ENCODE measurements at regions not wholly inside any gene's neighbourhood (a gene's known extent, or its start where the extent isn't known, plus 50 kb on each side); places are given as distances from the start of the nearest gene placed in this dataset.

GRCh38 chr1:37166005-37166404, 131.7 kb upstream of the GRIK3 start:
- POLR2A ChIA-PET = no interaction called here
- H3K4me1 ChIP-seq (ENCODE audit: control insufficient read depth in 1 of 2, insufficient read depth in 2 of 2, low read depth in 1 of 2, low read length in 1 of 2) = no peaks in the 10 kb centered on the region

GRCh38 chr1:37167479-37167878, 133.2 kb upstream of the GRIK3 start:
- Histone ChIP-seq H3K4me2 (no peak overlapping the region), H3K27ac (ENCODE audit: low read depth in 2 of 2, low read length in 1 of 2) (no peak overlapping the region), H4K20me1 (ENCODE audit: insufficient read depth) (no peaks in the 10 kb centered on the region), H3F3A (replicated peaks; ENCODE audit: insufficient read depth) (no peaks in the 10 kb centered on the region), H2AFZ (ENCODE audit: low read depth) (no peak overlapping the region), H3K9ac (no peak overlapping the region), H3K36me3 (replicated peaks in 1 of 2; ENCODE audit: control insufficient read depth in 1 of 2, insufficient read depth in 2 of 2, low read length in 1 of 2) (no peaks in the 10 kb centered on the region), H3K4me3 (ENCODE audit: low read depth in 2 of 2, low read length in 1 of 2) (no peak overlapping the region), H3K27me3 (ENCODE audit: insufficient read depth) (no peaks in the 10 kb centered on the region), H3K9me3 (0 out of 2 replicates have a peak, but pooled peaks cover 5% of the 10 kb centered on the region), H3K4me1 (ENCODE audit: control insufficient read depth in 1 of 2, insufficient read depth in 2 of 2, low read depth in 1 of 2, low read length in 1 of 2) (no peaks in the 10 kb centered on the region), H3K9me2 (no peaks in the 10 kb centered on the region), H3K79me2 (ENCODE audit: insufficient read depth) (no peaks in the 10 kb centered on the region)
- POLR2A ChIA-PET = no interaction called here
- no peak for DNase-seq
- CTCF ChIA-PET = interaction anchor here (1.1 kb wide), 1 partner anchor 8 kb away, joined by 3 read pairs; no protein-coding TSS in a partner anchor
- WGBS (ENCODE audit: low lambda C conversion rate) = 17% methylated on average over 1 of the region's 1 CpG
- TF ChIP-seq FOXJ3 (CRISPR knock-in tag; IDR thresholded peaks at IDR 0.05) (no peak), ZBTB33 (IDR thresholded peaks at IDR 0.05; ENCODE audit: borderline replicate concordance, low read depth) (no peak), FOSL2 (IDR thresholded peaks at IDR 0.05; ENCODE audit: borderline replicate concordance, low read depth) (no peak), IRF3 (IDR thresholded peaks at IDR 0.05; ENCODE audit: low read depth, low read length) (no peak), RFX5 (IDR thresholded peaks at IDR 0.05; ENCODE audit: low read length) (no peak), REST (IDR thresholded peaks at IDR 0.05; ENCODE audit: low read depth, low read length) (no peak), SIN3A (IDR thresholded peaks at IDR 0.05; ENCODE audit: borderline replicate concordance, low read depth, low read length) (no peak), MXI1 (IDR thresholded peaks at IDR 0.05; ENCODE audit: low read depth, low read length) (no peak), TAF1 (IDR thresholded peaks at IDR 0.05; ENCODE audit: borderline replicate concordance, low read depth, low read length) (no peak), EZH2phosphoT487 (IDR thresholded peaks at IDR 0.05; ENCODE audit: borderline replicate concordance, low read depth) (no peak), POLR2AphosphoS5 (IDR thresholded peaks at IDR 0.05; ENCODE audit: low read depth, low read length) (no peak), MAX (IDR thresholded peaks at IDR 0.05; ENCODE audit: low read depth) (no peak)

More at GRCh38 chr1:37166005-37166404, 131.7 kb upstream of the GRIK3 start:
- Histone ChIP-seq H3K9ac (no peak overlapping the region), H3K27ac (ENCODE audit: low read depth in 2 of 2, low read length in 1 of 2) (no peak overlapping the region), H3K4me3 (ENCODE audit: low read depth in 2 of 2, low read length in 1 of 2) (no peak overlapping the region), H3K9me3 (0 out of 2 replicates have a peak, but pooled peaks cover 9% of the 10 kb centered on the region), H3K27me3 (ENCODE audit: insufficient read depth) (no peaks in the 10 kb centered on the region), H3K4me2 (no peak overlapping the region), H3K9me2 (no peaks in the 10 kb centered on the region), H2AFZ (ENCODE audit: low read depth) (no peak overlapping the region), H4K20me1 (ENCODE audit: insufficient read depth) (no peaks in the 10 kb centered on the region), H3K79me2 (ENCODE audit: insufficient read depth) (no peaks in the 10 kb centered on the region), H3F3A (replicated peaks; ENCODE audit: insufficient read depth) (no peaks in the 10 kb centered on the region), H3K36me3 (replicated peaks in 1 of 2; ENCODE audit: control insufficient read depth in 1 of 2, insufficient read depth in 2 of 2, low read length in 1 of 2) (no peaks in the 10 kb centered on the region)
- CTCF ChIA-PET = no interaction called here
- TF ChIP-seq CTCF (IDR thresholded peaks at IDR 0.05) (no peak), FOXM1 (IDR thresholded peaks at IDR 0.05; ENCODE audit: low read depth) (no peak), CHD2 (IDR thresholded peaks at IDR 0.05; ENCODE audit: low read length, partially characterized antibody) (no peak), SMC3 (IDR thresholded peaks at IDR 0.05; ENCODE audit: low read depth, low read length) (no peak), TEAD4 (IDR thresholded peaks at IDR 0.05; ENCODE audit: borderline replicate concordance, insufficient read depth) (no peak), RCOR1 (IDR thresholded peaks at IDR 0.05; ENCODE audit: low read length) (no peak)
- 66% methylated on average over 2 of the region's 2 CpGs for WGBS (ENCODE audit: low lambda C conversion rate)
- no peak for DNase-seq

Measured in SK-N-SH (cell line).